DOHH2 (cell line): ENCODE measurements at regions not wholly inside any gene's neighbourhood (a gene's known extent, or its start where the extent isn't known, plus 50 kb on each side); places are given as distances from the start of the nearest gene placed in this dataset.

Experiments
- CTCF ChIP-seq: fragments of 200-600 bp; sonication (generic); IDR thresholded peaks from one replicate; pipeline ENCODE4 v1.5.1; 2014; ENCODE audit warnings: antibody characterized with exemption, mild to moderate bottlenecking, low read depth, low read length; ENCODE audit not compliant: poor library complexity, severe bottlenecking
- EZH2phosphoT487 ChIP-seq: fragments of 200-600 bp; sonication (generic); IDR thresholded peaks from 2 replicates; pipeline ENCODE4 v1.6.1; 2017; ENCODE audit warnings: borderline replicate concordance, mild to moderate bottlenecking, antibody characterized with exemption, low read length, moderate library complexity, mixed read lengths

- no peak for TF ChIP-seq CTCF
- TF ChIP-seq EZH2phosphoT487 = no peak
These were observed 255.8 kb upstream of the SASH1 start for GRCh38 chr6:148086843-148087242.
